K562 (cell line): ENCODE measurements at regions not wholly inside any gene's neighbourhood (a gene's known extent, or its start where the extent isn't known, plus 50 kb on each side); places are given as distances from the start of the nearest gene placed in this dataset.

Experiments
- ARID1B ChIP-seq: fragments of 450-650 bp; IDR thresholded peaks from 2 replicates; pipeline ENCODE4 v1.6.1; 2016; ENCODE audit warnings: antibody characterized with exemption, mild to moderate bottlenecking, inconsistent platforms
- NCOA6 ChIP-seq: fragments of 450-650 bp; IDR thresholded peaks from 2 replicates; pipeline ENCODE4 v1.6.1; 2017; ENCODE audit warnings: mild to moderate bottlenecking
- SAFB ChIP-seq: fragments of 200-400 bp; formaldehyde crosslinking; IDR thresholded peaks from 2 replicates; pipeline ENCODE4 v1.6.1; 2017; ENCODE audit warnings: low read depth, low read length, borderline replicate concordance
- SMAD2 ChIP-seq: fragments of 150-350 bp; IDR thresholded peaks from 2 replicates; pipeline ENCODE4 v1.6.1; 2014; ENCODE audit warnings: low read depth, mild to moderate bottlenecking, low read length
- SMARCA4 ChIP-seq: fragments of 450-650 bp; IDR thresholded peaks from 2 replicates; pipeline ENCODE4 v1.6.1; 2016
- TF ChIP-seq, protein P1 (sequence below): fragments of 200-600 bp; sonication (generic); IDR thresholded peaks from one replicate; pipeline ENCODE4 v1.6.1; 2012; ENCODE audit warnings: mild to moderate bottlenecking, low read depth, low read length, inconsistent platforms

DNA sequence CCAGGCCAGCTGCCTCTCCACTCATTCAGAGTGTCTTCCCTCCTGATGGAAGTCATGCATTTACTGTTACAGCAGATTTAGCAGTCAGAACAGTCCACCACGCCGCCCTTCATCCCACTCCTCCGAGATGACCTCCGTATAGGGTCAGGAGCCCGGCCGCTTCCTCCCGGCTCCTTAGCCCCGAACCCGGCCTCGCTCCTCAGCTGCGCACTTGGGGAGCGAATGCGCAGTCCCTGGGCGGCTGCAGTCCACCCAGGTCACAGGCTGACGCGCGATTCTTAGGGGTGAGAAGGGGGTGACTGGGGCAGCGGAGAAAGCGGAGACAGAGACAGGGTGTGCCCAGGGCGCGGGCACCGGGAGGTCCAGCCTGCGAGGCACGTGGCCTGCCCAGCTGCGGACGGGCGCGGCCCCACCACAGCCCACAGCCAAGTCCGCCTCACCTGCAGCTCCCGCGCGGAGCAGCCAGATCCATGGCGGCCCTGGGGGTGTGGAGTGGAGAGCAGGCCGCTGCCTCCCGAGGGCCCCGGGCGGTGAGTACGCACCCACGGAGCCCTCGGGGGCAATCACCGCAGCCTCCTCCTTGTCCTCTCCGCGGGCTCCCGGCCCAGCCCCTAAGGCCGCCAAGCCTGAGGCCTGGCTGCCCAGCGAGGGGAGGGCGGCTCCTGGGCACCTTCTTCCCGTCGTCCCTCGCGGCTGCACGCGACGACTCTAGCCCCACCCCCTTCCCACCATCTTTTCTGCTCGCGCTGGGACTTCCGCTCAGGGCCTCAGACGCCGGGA is 286.6 kb downstream of the BRD1 start (continued):
- TF ChIP-seq, protein P1, sequence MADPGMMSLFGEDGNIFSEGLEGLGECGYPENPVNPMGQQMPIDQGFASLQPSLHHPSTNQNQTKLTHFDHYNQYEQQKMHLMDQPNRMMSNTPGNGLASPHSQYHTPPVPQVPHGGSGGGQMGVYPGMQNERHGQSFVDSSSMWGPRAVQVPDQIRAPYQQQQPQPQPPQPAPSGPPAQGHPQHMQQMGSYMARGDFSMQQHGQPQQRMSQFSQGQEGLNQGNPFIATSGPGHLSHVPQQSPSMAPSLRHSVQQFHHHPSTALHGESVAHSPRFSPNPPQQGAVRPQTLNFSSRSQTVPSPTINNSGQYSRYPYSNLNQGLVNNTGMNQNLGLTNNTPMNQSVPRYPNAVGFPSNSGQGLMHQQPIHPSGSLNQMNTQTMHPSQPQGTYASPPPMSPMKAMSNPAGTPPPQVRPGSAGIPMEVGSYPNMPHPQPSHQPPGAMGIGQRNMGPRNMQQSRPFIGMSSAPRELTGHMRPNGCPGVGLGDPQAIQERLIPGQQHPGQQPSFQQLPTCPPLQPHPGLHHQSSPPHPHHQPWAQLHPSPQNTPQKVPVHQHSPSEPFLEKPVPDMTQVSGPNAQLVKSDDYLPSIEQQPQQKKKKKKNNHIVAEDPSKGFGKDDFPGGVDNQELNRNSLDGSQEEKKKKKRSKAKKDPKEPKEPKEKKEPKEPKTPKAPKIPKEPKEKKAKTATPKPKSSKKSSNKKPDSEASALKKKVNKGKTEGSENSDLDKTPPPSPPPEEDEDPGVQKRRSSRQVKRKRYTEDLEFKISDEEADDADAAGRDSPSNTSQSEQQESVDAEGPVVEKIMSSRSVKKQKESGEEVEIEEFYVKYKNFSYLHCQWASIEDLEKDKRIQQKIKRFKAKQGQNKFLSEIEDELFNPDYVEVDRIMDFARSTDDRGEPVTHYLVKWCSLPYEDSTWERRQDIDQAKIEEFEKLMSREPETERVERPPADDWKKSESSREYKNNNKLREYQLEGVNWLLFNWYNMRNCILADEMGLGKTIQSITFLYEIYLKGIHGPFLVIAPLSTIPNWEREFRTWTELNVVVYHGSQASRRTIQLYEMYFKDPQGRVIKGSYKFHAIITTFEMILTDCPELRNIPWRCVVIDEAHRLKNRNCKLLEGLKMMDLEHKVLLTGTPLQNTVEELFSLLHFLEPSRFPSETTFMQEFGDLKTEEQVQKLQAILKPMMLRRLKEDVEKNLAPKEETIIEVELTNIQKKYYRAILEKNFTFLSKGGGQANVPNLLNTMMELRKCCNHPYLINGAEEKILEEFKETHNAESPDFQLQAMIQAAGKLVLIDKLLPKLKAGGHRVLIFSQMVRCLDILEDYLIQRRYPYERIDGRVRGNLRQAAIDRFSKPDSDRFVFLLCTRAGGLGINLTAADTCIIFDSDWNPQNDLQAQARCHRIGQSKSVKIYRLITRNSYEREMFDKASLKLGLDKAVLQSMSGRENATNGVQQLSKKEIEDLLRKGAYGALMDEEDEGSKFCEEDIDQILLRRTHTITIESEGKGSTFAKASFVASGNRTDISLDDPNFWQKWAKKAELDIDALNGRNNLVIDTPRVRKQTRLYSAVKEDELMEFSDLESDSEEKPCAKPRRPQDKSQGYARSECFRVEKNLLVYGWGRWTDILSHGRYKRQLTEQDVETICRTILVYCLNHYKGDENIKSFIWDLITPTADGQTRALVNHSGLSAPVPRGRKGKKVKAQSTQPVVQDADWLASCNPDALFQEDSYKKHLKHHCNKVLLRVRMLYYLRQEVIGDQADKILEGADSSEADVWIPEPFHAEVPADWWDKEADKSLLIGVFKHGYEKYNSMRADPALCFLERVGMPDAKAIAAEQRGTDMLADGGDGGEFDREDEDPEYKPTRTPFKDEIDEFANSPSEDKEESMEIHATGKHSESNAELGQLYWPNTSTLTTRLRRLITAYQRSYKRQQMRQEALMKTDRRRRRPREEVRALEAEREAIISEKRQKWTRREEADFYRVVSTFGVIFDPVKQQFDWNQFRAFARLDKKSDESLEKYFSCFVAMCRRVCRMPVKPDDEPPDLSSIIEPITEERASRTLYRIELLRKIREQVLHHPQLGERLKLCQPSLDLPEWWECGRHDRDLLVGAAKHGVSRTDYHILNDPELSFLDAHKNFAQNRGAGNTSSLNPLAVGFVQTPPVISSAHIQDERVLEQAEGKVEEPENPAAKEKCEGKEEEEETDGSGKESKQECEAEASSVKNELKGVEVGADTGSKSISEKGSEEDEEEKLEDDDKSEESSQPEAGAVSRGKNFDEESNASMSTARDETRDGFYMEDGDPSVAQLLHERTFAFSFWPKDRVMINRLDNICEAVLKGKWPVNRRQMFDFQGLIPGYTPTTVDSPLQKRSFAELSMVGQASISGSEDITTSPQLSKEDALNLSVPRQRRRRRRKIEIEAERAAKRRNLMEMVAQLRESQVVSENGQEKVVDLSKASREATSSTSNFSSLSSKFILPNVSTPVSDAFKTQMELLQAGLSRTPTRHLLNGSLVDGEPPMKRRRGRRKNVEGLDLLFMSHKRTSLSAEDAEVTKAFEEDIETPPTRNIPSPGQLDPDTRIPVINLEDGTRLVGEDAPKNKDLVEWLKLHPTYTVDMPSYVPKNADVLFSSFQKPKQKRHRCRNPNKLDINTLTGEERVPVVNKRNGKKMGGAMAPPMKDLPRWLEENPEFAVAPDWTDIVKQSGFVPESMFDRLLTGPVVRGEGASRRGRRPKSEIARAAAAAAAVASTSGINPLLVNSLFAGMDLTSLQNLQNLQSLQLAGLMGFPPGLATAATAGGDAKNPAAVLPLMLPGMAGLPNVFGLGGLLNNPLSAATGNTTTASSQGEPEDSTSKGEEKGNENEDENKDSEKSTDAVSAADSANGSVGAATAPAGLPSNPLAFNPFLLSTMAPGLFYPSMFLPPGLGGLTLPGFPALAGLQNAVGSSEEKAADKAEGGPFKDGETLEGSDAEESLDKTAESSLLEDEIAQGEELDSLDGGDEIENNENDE, result no peak
- TF ChIP-seq SMARCA4, result no peak
- TF ChIP-seq SMAD2, result no peak
- no peak for TF ChIP-seq SAFB
- no peak for TF ChIP-seq ARID1B
- no peak for TF ChIP-seq NCOA6
